GM18505 (cell line): ENCODE measurements at regions not wholly inside any gene's neighbourhood (a gene's known extent, or its start where the extent isn't known, plus 50 kb on each side); places are given as distances from the start of the nearest gene placed in this dataset.
"Not testable (repeated sequence)": the region's sequence is repeated elsewhere in the genome, so short reads cannot be mapped to it uniquely, and the experiment has no call there.

ENCODE experiments used
- ATAC-seq: cut with Tn5 transposase; IDR thresholded peaks from one replicate; pipeline ENCODE4 v1.9.1; 2021; ENCODE audit not compliant: unreplicated experiment
- POLR2A ChIP-seq: IDR thresholded peaks from 4 replicates; pipeline ENCODE4 v1.6.1; 2011; ENCODE audit warnings: borderline replicate concordance; ENCODE audit not compliant: insufficient read depth, insufficient read length; ENCODE audit errors: extremely low read depth

GRCh38 chr2:36302911-36303310 is 52.7 kb upstream of the CRIM1 start:
- no peak for TF ChIP-seq POLR2A
- ATAC-seq: no peak

DNA sequence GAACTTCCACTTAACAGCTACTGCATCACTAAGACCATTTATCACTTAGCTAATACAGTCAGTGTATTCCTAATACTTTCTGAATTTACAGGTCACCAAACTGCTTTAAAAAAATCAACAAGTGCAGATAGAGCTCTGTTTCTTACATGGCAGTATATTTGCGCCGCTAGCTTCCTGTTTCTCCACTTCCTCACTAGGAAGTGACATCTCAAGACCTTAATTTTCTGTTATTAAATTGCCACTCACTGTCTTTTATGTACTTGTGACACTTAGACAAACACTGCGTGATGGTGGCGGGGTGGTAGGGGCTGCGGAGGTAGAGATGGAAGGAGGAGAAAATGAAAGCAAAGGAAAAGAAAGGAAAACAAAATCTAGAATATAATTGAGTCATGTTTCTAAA is 53.7 kb upstream of the CRIM1 start:
- ATAC-seq: no peak

DNA sequence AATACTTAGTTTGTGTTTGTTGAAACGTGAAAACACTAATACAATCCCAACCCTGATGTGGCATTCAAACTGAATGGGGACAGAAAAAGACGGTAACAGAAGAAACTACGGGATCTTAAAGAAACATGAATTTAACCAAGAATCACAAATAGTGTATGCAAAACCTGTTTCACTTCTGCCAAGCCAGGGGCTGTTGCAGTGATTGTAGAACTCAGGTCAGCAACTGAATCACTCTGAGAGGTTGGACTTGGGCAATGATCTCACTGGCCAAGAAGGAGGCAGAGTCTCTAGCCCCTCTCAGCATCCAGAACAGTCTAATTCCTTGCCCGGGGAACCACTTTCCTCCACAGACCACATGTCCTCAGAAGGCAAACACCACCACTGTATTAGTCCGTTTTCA is 54.9 kb upstream of the CRIM1 start:
- no peak for ATAC-seq
- no peak for TF ChIP-seq POLR2A

More for the DNA sequence above, 53.7 kb upstream of the CRIM1 start:
- TF ChIP-seq POLR2A: no peak

GRCh38 chr2:36296798-36297197 is 58.8 kb upstream of the CRIM1 start:
- no peak for TF ChIP-seq POLR2A
- ATAC-seq: no peak

GRCh38 chr2:36294316-36294721 is 61.3 kb upstream of the CRIM1 start:
- ATAC-seq: no peak
- no peak for TF ChIP-seq POLR2A

- no peak for TF ChIP-seq POLR2A
- no peak for ATAC-seq
Measured at GRCh38 chr2:36290306-36290856, 65.2 kb upstream of the CRIM1 start.

- no peak for TF ChIP-seq POLR2A
- ATAC-seq: no peak
Measured at GRCh38 chr2:36289731-36290130, 65.8 kb upstream of the CRIM1 start.

GRCh38 chr2:36287363-36288275 is 68.0 kb upstream of the CRIM1 start:
- TF ChIP-seq POLR2A: no peak
- no peak for ATAC-seq

DNA sequence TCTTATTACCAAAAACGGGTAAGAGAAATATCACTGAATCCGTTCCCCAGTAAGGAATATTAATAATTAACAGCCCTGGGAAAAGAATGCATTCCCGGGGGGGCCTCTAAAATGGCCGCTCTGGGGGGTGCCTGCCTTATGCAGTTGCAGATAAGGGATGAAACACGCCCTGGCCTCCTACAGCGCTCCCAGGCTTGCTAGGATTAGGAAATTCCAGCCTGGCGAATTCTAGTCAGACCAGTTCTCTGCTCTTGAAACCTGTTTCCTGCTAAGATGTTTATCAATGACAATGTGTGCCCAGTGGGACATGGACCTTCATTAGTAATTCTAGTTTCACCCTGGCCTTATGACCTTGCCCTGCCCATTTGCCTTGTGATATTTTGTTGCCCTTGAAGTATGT is 76.1 kb upstream of the CRIM1 start:
- ATAC-seq: not testable (repeated sequence)

GRCh38 chr2:36277881-36278523 is 77.6 kb upstream of the CRIM1 start:
- ATAC-seq: no peak
- TF ChIP-seq POLR2A: no peak

- ATAC-seq: no peak
- no peak for TF ChIP-seq POLR2A
Measured at GRCh38 chr2:36277146-36277808, 78.3 kb upstream of the CRIM1 start.

DNA sequence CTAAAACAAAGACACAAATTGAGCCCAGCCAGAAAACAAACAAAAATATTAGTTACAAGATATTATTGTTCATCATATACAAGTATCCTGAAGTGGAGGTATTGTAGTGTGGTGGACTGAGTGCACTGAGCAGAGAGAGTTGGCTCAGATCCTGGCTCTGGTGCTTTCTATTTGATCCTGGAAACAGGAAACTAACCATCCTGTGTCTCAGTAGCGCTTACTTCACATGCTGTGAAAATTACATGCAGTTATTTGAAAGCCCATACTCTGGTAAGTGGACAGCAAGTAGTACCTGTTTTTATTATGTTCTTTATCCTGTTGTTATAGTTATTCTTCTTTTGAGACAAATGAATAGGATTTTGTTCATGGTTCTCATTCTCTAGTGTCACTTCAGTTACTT is 84.3 kb upstream of the CRIM1 start:
- ATAC-seq: no peak
- no peak for TF ChIP-seq POLR2A

GRCh38 chr2:36270758-36271157 is 84.8 kb upstream of the CRIM1 start:
- TF ChIP-seq POLR2A: no peak
- ATAC-seq: no peak
